NCI-H226 (cell line): ENCODE measurements at regions not wholly inside any gene's neighbourhood (a gene's known extent, or its start where the extent isn't known, plus 50 kb on each side); places are given as distances from the start of the nearest gene placed in this dataset.
"Not testable (repeated sequence)": the region's sequence is repeated elsewhere in the genome, so short reads cannot be mapped to it uniquely, and the experiment has no call there.

Experiments used
- DNase-seq: peaks from one replicate; pipeline ENCODE4 v3.0.0-alpha.2; 2015

GRCh38 chr1:61579802-61580201 is 145.1 kb downstream of the TM2D1 start:
- no peak for DNase-seq

- no peak for DNase-seq
These were observed 152.9 kb downstream of the TM2D1 start for GRCh38 chr1:61572046-61572445.

GRCh38 chr1:61570191-61570590 is 154.8 kb downstream of the TM2D1 start:
- no peak for DNase-seq

GRCh38 chr1:61569303-61569621 is 155.7 kb downstream of the TM2D1 start:
- DNase-seq = no peak

- no peak for DNase-seq
These were observed 156.3 kb downstream of the TM2D1 start for GRCh38 chr1:61568460-61569302.

- no peak for DNase-seq
These were observed 158.8 kb downstream of the TM2D1 start for GRCh38 chr1:61566177-61566576.

- DNase-seq = no peak
These were observed 161.3 kb downstream of the TM2D1 start for GRCh38 chr1:61563611-61564010.

GRCh38 chr1:61561666-61562065 is 163.3 kb downstream of the TM2D1 start:
- DNase-seq = no peak

- DNase-seq = no peak
These were observed 164.6 kb downstream of the TM2D1 start for GRCh38 chr1:61560385-61560784.

- no peak for DNase-seq
These were observed 168.3 kb downstream of the TM2D1 start for GRCh38 chr1:61556631-61557030.

- DNase-seq = no peak
These were observed 172.2 kb downstream of the TM2D1 start for GRCh38 chr1:61552630-61553305.

GRCh38 chr1:61547302-61547701 is 177.6 kb downstream of the TM2D1 start:
- not testable (repeated sequence) for DNase-seq

- not testable (repeated sequence) for DNase-seq
These were observed 180.1 kb downstream of the TM2D1 start for GRCh38 chr1:61544870-61545269.

- not testable (repeated sequence) for DNase-seq
These were observed 181.4 kb downstream of the TM2D1 start for GRCh38 chr1:61543498-61543897.

GRCh38 chr1:61539720-61540462 is 185.1 kb downstream of the TM2D1 start:
- DNase-seq = no peak

GRCh38 chr1:61538228-61538627 is 186.7 kb downstream of the TM2D1 start:
- DNase-seq = no peak

- no peak for DNase-seq
These were observed 188.5 kb downstream of the TM2D1 start for GRCh38 chr1:61536174-61537108.

GRCh38 chr1:61534847-61535246 is 190.1 kb downstream of the TM2D1 start:
- no peak for DNase-seq

GRCh38 chr1:61533546-61533945 is 191.4 kb downstream of the TM2D1 start:
- no peak for DNase-seq

GRCh38 chr1:61531716-61532115 is 193.2 kb downstream of the TM2D1 start:
- no peak for DNase-seq

- no peak for DNase-seq
These were observed 200.9 kb downstream of the TM2D1 start for GRCh38 chr1:61523893-61524605.

- DNase-seq = no peak
These were observed 201.7 kb downstream of the TM2D1 start for GRCh38 chr1:61523229-61523628.
